ENCODE measurements at regions not wholly inside any gene's neighbourhood (a gene's known extent, or its start where the extent isn't known, plus 50 kb on each side); places are given as distances from the start of the nearest gene placed in this dataset.

DNA sequence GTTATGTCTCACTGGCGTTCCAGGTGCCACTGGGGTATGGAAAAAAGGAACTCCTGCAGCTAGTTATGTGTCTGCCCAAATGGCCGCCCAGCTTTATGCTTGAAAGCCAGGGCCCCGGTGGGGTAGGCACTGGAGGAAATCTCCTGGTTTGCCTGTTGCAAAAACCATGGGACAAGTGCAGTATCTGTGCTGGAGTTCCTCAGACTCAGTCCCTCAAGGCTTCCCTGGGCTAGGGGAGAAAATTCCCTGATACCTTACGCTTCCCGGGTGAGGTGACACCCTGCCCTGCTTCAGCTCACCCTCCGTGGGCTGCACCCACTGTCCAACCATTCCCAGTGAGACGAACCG is 90.3 kb upstream of the CDK6 start:
- H3K4me3 ChIP-seq (ENCODE audit: control insufficient read depth in 1 of 7, extremely low read depth in 1 of 7, insufficient read depth in 4 of 7, low read depth in 2 of 7, low read length in 6 of 7), result no peak overlapping the region
- H3K4me1 ChIP-seq (ENCODE audit: control extremely low read depth in 1 of 4, control insufficient read depth in 4 of 4, insufficient read depth in 4 of 4, low read length in 3 of 4), result no peaks in the 10 kb centered on the region
- peaks cover 2 to 25% (median 9%) of the 10 kb centered on the region in 4 experiments for H3K36me3 ChIP-seq (ENCODE audit: control insufficient read depth in 4 of 4, insufficient read depth in 4 of 4, low read length in 3 of 4)
- WGBS (ENCODE audit: insufficient coverage), result 93% methylated on average over 8 of the region's 8 CpGs
- H3K27me3 ChIP-seq (replicated peaks in 2 of 5; ENCODE audit: control insufficient read depth in 4 of 5, insufficient read depth in 5 of 5, low read length in 4 of 5), result no peaks in the 10 kb centered on the region
- no peak for DNase-seq
- H3K9me3 ChIP-seq (ENCODE audit: control extremely low read depth in 1 of 5, control insufficient read depth in 4 of 5, insufficient read depth in 2 of 5, low read depth in 1 of 5, low read length in 4 of 5), result peaks cover 3 to 24% (median 6%) of the 10 kb centered on the region in 5 experiments
- ChIA-PET POLR2A (no interaction called here), CTCF (no interaction called here)
- no peak overlapping the region for H3K27ac ChIP-seq (ENCODE audit: insufficient read depth in 1 of 2, low read depth in 1 of 2, low read length in 2 of 2, poor library complexity in 1 of 2, severe bottlenecking in 2 of 2)

GRCh38 chr7:92925876-92926696 is 89.7 kb upstream of the CDK6 start:
- no peaks in the 10 kb centered on the region for H3K4me1 ChIP-seq (ENCODE audit: control extremely low read depth in 1 of 4, control insufficient read depth in 4 of 4, insufficient read depth in 4 of 4, low read length in 3 of 4)
- no peak overlapping the region for H3K27ac ChIP-seq (ENCODE audit: insufficient read depth in 1 of 2, low read depth in 1 of 2, low read length in 2 of 2, poor library complexity in 1 of 2, severe bottlenecking in 2 of 2)
- H3K36me3 ChIP-seq (ENCODE audit: control insufficient read depth in 4 of 4, insufficient read depth in 4 of 4, low read length in 3 of 4), result peaks cover 2 to 25% (median 9%) of the 10 kb centered on the region in 4 experiments
- H3K27me3 ChIP-seq (replicated peaks in 2 of 5; ENCODE audit: control insufficient read depth in 4 of 5, insufficient read depth in 5 of 5, low read length in 4 of 5), result no peaks in the 10 kb centered on the region
- ChIA-PET CTCF (no interaction called here), POLR2A (no interaction called here)
- WGBS (ENCODE audit: insufficient coverage), result 96% methylated on average over 8 of the region's 9 CpGs
- peaks cover 3 to 24% (median 6%) of the 10 kb centered on the region in 5 experiments for H3K9me3 ChIP-seq (ENCODE audit: control extremely low read depth in 1 of 5, control insufficient read depth in 4 of 5, insufficient read depth in 2 of 5, low read depth in 1 of 5, low read length in 4 of 5)
- no peak for DNase-seq
- no peak overlapping the region for H3K4me3 ChIP-seq (ENCODE audit: control insufficient read depth in 1 of 7, extremely low read depth in 1 of 7, insufficient read depth in 4 of 7, low read depth in 2 of 7, low read length in 6 of 7)

DNA sequence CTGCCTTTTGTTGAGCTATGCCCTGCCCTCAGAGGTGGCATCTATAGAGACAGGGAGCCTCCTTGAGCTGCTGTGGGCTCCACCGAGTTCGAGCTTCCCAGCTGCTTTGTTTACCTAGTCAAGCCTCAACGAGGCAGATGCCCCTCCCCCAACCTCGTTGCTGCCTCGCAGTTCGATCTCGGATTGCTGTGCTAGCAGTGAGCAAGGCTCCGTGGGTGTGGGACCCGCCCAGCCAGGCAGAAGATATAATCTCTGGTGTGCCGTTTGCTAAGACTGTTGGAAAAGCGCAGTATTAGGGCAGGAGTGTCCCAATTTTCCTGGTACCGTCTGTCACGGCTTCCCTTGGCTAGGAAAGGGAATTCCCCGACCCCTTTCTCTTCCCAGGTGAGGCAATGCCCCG is 88.4 kb upstream of the CDK6 start:
- 97% methylated on average over 12 of the region's 15 CpGs for WGBS (ENCODE audit: insufficient coverage)
- DNase-seq, result no peak
- ChIA-PET POLR2A (no interaction called here), CTCF (no interaction called here)
- H3K9me3 ChIP-seq (ENCODE audit: control extremely low read depth in 1 of 5, control insufficient read depth in 4 of 5, insufficient read depth in 2 of 5, low read depth in 1 of 5, low read length in 4 of 5), result peaks cover 0 to 13% (median 3%) of the 10 kb centered on the region in 5 experiments
- no peaks in the 10 kb centered on the region for H3K27me3 ChIP-seq (replicated peaks in 2 of 5; ENCODE audit: control insufficient read depth in 4 of 5, insufficient read depth in 5 of 5, low read length in 4 of 5)
- no peaks in the 10 kb centered on the region for H3K4me1 ChIP-seq (ENCODE audit: control extremely low read depth in 1 of 4, control insufficient read depth in 4 of 4, insufficient read depth in 4 of 4, low read length in 3 of 4)
- H3K4me3 ChIP-seq (ENCODE audit: control insufficient read depth in 1 of 7, extremely low read depth in 1 of 7, insufficient read depth in 4 of 7, low read depth in 2 of 7, low read length in 6 of 7), result no peak overlapping the region
- H3K27ac ChIP-seq (ENCODE audit: insufficient read depth in 1 of 2, low read depth in 1 of 2, low read length in 2 of 2, poor library complexity in 1 of 2, severe bottlenecking in 2 of 2), result no peak overlapping the region
- peaks cover 2 to 22% (median 9%) of the 10 kb centered on the region in 4 experiments for H3K36me3 ChIP-seq (ENCODE audit: control insufficient read depth in 4 of 4, insufficient read depth in 4 of 4, low read length in 3 of 4)

DNA sequence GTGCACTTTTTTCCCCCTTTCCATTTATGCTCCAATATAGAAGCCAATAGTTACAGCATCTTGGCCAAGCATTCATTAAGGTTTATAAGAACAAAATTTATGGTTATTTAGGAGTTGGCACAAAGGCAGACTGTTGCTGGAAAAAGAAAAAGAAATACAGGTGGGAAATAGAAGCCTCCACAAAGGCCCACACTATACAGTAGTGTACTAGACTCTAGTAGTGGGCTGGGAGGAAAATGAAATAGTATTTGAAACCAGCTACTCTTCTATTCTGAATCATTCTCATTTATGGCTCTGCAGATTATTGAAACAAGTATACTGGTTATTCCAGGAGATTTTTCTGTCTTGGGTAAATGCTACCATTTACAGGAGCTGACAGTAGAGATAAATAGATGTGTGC is 80.9 kb upstream of the CDK6 start:
- CTCF ChIA-PET, result no interaction called here
- no peak for DNase-seq
- H3K4me3 ChIP-seq (ENCODE audit: control insufficient read depth in 1 of 7, extremely low read depth in 1 of 7, insufficient read depth in 4 of 7, low read depth in 2 of 7, low read length in 6 of 7), result no peak overlapping the region

GRCh38 chr7:92916770-92917224 is 80.4 kb upstream of the CDK6 start:
- WGBS (ENCODE audit: insufficient coverage), result 67% methylated on average over 1 of the region's 3 CpGs
- peaks cover 0 to 2% (median 0%) of the 10 kb centered on the region in 5 experiments for H3K9me3 ChIP-seq (ENCODE audit: control extremely low read depth in 1 of 5, control insufficient read depth in 4 of 5, insufficient read depth in 2 of 5, low read depth in 1 of 5, low read length in 4 of 5)
- no peak for DNase-seq
- no peak overlapping the region for H3K27ac ChIP-seq (ENCODE audit: insufficient read depth in 1 of 2, low read depth in 1 of 2, low read length in 2 of 2, poor library complexity in 1 of 2, severe bottlenecking in 2 of 2)
- POLR2A ChIA-PET, result no interaction called here
- no peaks in the 10 kb centered on the region for H3K27me3 ChIP-seq (replicated peaks in 2 of 5; ENCODE audit: control insufficient read depth in 4 of 5, insufficient read depth in 5 of 5, low read length in 4 of 5)
- no peak overlapping the region for H3K4me3 ChIP-seq (ENCODE audit: control insufficient read depth in 1 of 7, extremely low read depth in 1 of 7, insufficient read depth in 4 of 7, low read depth in 2 of 7, low read length in 6 of 7)
- peaks cover 5 to 21% (median 12%) of the 10 kb centered on the region in 4 experiments for H3K36me3 ChIP-seq (ENCODE audit: control insufficient read depth in 4 of 4, insufficient read depth in 4 of 4, low read length in 3 of 4)
- CTCF ChIA-PET, result no interaction called here
- H3K4me1 ChIP-seq (ENCODE audit: control extremely low read depth in 1 of 4, control insufficient read depth in 4 of 4, insufficient read depth in 4 of 4, low read length in 3 of 4), result no peaks in the 10 kb centered on the region

More for the DNA sequence above, 80.9 kb upstream of the CDK6 start:
- Histone ChIP-seq H3K27ac (ENCODE audit: insufficient read depth in 1 of 2, low read depth in 1 of 2, low read length in 2 of 2, poor library complexity in 1 of 2, severe bottlenecking in 2 of 2) (no peak overlapping the region), H3K9me3 (ENCODE audit: control extremely low read depth in 1 of 5, control insufficient read depth in 4 of 5, insufficient read depth in 2 of 5, low read depth in 1 of 5, low read length in 4 of 5) (peaks cover 0 to 2% (median 0%) of the 10 kb centered on the region in 5 experiments), H3K4me1 (ENCODE audit: control extremely low read depth in 1 of 4, control insufficient read depth in 4 of 4, insufficient read depth in 4 of 4, low read length in 3 of 4) (no peaks in the 10 kb centered on the region), H3K36me3 (ENCODE audit: control insufficient read depth in 4 of 4, insufficient read depth in 4 of 4, low read length in 3 of 4) (peaks cover 5 to 21% (median 12%) of the 10 kb centered on the region in 4 experiments), H3K27me3 (replicated peaks in 2 of 5; ENCODE audit: control insufficient read depth in 4 of 5, insufficient read depth in 5 of 5, low read length in 4 of 5) (no peaks in the 10 kb centered on the region)
- POLR2A ChIA-PET, result no interaction called here

DNA sequence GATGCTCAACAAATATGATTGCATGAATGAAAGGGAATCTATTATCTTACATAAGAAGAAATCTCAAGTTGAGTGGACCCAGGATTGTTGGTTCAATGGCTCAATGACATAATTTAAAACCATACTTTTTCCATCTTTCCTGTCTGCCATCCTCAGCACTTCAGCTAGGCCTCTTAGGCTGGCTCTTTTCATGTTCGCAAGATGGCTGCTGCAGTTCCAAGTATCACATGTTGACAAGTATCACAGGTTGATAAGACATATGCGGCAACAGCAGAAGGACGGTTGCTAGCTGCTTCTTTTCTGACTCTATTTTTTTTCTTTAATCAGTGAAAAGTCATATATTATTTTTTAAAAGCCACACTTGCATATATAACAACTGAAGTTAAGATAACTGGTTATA is 79.0 kb upstream of the CDK6 start:
- DNase-seq, result no peak
- H3K9me3 ChIP-seq (ENCODE audit: control extremely low read depth in 1 of 5, control insufficient read depth in 4 of 5, insufficient read depth in 2 of 5, low read depth in 1 of 5, low read length in 4 of 5), result peaks cover 0 to 2% (median 0%) of the 10 kb centered on the region in 5 experiments
- POLR2A ChIA-PET, result no interaction called here
- H3K27me3 ChIP-seq (replicated peaks in 2 of 5; ENCODE audit: control insufficient read depth in 4 of 5, insufficient read depth in 5 of 5, low read length in 4 of 5), result no peaks in the 10 kb centered on the region
- 85% methylated on average over 1 of the region's 3 CpGs for WGBS (ENCODE audit: insufficient coverage)
- H3K27ac ChIP-seq (ENCODE audit: insufficient read depth in 1 of 2, low read depth in 1 of 2, low read length in 2 of 2, poor library complexity in 1 of 2, severe bottlenecking in 2 of 2), result no peak overlapping the region
- no peak overlapping the region for H3K4me3 ChIP-seq (ENCODE audit: control insufficient read depth in 1 of 7, extremely low read depth in 1 of 7, insufficient read depth in 4 of 7, low read depth in 2 of 7, low read length in 6 of 7)
- peaks cover 5 to 21% (median 12%) of the 10 kb centered on the region in 4 experiments for H3K36me3 ChIP-seq (ENCODE audit: control insufficient read depth in 4 of 4, insufficient read depth in 4 of 4, low read length in 3 of 4)
- CTCF ChIA-PET, result no interaction called here
- H3K4me1 ChIP-seq (ENCODE audit: control extremely low read depth in 1 of 4, control insufficient read depth in 4 of 4, insufficient read depth in 4 of 4, low read length in 3 of 4), result no peaks in the 10 kb centered on the region

- Histone ChIP-seq H3K36me3 (ENCODE audit: control insufficient read depth in 4 of 4, insufficient read depth in 4 of 4, low read length in 3 of 4) (peaks cover 5 to 24% (median 12%) of the 10 kb centered on the region in 4 experiments), H3K27me3 (replicated peaks in 2 of 5; ENCODE audit: control insufficient read depth in 4 of 5, insufficient read depth in 5 of 5, low read length in 4 of 5) (no peaks in the 10 kb centered on the region), H3K4me1 (ENCODE audit: control extremely low read depth in 1 of 4, control insufficient read depth in 4 of 4, insufficient read depth in 4 of 4, low read length in 3 of 4) (no peaks in the 10 kb centered on the region), H3K27ac (ENCODE audit: insufficient read depth in 1 of 2, low read depth in 1 of 2, low read length in 2 of 2, poor library complexity in 1 of 2, severe bottlenecking in 2 of 2) (no peak overlapping the region), H3K9me3 (ENCODE audit: control extremely low read depth in 1 of 5, control insufficient read depth in 4 of 5, insufficient read depth in 2 of 5, low read depth in 1 of 5, low read length in 4 of 5) (peaks cover 0 to 2% (median 0%) of the 10 kb centered on the region in 5 experiments), H3K4me3 (ENCODE audit: control insufficient read depth in 1 of 7, extremely low read depth in 1 of 7, insufficient read depth in 4 of 7, low read depth in 2 of 7, low read length in 6 of 7) (no peak overlapping the region)
- WGBS (ENCODE audit: insufficient coverage), result 100% methylated on average over 2 of the region's 2 CpGs
- ChIA-PET POLR2A (no interaction called here), CTCF (interaction anchor here (0.8 kb wide), 1 partner anchor 59 kb away, joined by 3 read pairs; no protein-coding TSS in a partner anchor)
- DNase-seq, result no peak
Observed at GRCh38 chr7:92914645-92915044, 78.3 kb upstream of the CDK6 start.
